ENCODE measurements at regions not wholly inside any gene's neighbourhood (a gene's known extent, or its start where the extent isn't known, plus 50 kb on each side); places are given as distances from the start of the nearest gene placed in this dataset.

DNA sequence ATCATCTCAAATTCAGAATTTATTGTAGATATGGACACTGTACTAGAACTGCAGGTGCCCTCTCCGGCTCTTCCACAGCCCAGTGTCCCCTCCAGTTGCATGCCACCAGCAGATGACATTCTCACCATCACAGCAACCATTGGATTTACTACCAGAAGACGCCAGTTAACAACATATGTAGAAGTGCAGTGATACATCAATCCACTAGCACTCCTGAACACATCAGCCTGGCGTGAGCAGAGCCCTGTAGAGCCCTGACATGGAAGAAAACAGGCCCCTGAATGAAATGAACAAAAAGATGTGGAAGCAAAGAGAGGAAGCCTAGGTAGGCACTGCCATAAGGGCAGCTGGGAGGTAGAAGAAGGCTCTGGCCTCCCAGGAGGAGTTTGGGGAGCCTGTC lies 73.1 kb upstream of the GALNT2 start:
- no peak for ATAC-seq (replicated peaks)
- Mint-ChIP-seq H3K4me3 (no peak overlapping the region), H3K36me3 (ENCODE audit: low read depth) (no peaks in the 10 kb centered on the region), H3K27me3 (no peaks in the 10 kb centered on the region), H3K27ac (no peak overlapping the region), H3K9me3 (no peaks in the 10 kb centered on the region), H3K4me1 (no peaks in the 10 kb centered on the region)

DNA sequence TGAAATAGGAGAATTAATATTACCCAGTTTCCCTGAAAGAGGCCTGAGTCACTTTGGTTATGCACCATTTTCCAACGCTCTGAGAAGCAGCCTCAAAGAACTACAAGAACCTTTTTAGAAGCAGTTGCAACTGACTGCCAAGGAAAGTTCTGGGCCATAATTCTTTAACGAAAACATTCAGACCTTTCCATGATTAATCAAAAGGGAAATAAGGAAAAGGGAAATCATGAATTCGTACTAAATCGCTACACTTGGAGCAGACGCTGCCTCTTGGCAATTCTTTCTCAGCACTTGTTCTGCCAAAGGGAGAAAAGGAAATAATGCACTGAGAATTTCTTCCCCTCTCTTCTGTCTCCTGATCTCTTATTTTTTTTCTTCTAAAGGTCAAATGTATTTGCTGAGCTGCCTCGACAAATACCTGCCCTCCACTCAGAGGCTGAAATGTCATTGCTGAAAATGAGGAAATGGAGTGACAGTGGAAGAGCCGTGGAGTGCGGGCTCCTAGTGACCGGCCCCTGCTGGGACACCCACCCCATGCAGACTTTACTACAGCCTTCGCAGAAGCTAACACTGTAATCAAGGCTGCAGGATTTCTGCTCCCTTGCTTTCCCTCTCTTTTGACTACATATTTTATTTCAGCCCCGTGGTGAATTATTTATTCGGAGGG lies 67.9 kb upstream of the GALNT2 start:
- H3K36me3 Mint-ChIP-seq (ENCODE audit: low read depth) = no peaks in the 10 kb centered on the region
- H3K4me1 Mint-ChIP-seq = no peaks in the 10 kb centered on the region
- no peak for ATAC-seq (replicated peaks)
- H3K27ac Mint-ChIP-seq = no peak overlapping the region
- H3K27me3 Mint-ChIP-seq = peaks cover 3% of the 10 kb centered on the region
- no peak overlapping the region for H3K4me3 Mint-ChIP-seq
- no peaks in the 10 kb centered on the region for H3K9me3 Mint-ChIP-seq

DNA sequence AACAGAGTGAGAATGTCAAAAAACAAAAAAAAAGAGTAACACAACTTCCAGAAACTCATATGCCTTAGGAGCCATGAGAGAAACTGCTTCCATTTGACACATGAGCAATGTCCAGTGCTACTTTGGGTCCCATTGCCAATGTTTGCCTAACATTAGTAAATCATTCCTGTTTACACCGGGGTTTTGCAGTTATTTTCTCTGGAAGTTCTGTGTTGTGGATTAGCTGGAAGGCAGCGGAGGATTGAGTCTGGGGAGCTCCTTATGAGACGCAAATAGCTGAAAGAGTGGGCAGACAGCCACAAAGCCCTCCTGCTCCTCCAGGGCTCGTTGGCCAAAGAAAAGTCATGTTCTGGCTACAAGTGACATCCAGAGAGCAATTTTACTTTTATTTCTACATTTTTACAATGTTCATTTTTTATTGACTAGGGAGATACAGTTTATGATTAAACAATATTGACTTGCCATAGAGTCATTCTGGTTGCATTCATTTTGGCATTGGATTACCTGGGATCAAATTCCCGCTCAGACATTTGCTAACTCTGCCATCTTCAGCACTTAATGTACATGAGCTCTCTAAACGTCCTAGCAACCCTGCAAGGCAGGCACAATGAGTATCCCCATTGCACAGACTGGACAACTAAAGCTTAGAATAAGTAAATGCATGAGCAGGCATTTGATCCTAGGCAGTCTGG lies 66.4 kb upstream of the GALNT2 start:
- Mint-ChIP-seq H3K4me1 (no peaks in the 10 kb centered on the region), H3K27me3 (peaks cover 6% of the 10 kb centered on the region), H3K27ac (no peak overlapping the region), H3K4me3 (no peak overlapping the region), H3K9me3 (no peaks in the 10 kb centered on the region), H3K36me3 (ENCODE audit: low read depth) (no peaks in the 10 kb centered on the region)
- no peak for ATAC-seq (replicated peaks)

DNA sequence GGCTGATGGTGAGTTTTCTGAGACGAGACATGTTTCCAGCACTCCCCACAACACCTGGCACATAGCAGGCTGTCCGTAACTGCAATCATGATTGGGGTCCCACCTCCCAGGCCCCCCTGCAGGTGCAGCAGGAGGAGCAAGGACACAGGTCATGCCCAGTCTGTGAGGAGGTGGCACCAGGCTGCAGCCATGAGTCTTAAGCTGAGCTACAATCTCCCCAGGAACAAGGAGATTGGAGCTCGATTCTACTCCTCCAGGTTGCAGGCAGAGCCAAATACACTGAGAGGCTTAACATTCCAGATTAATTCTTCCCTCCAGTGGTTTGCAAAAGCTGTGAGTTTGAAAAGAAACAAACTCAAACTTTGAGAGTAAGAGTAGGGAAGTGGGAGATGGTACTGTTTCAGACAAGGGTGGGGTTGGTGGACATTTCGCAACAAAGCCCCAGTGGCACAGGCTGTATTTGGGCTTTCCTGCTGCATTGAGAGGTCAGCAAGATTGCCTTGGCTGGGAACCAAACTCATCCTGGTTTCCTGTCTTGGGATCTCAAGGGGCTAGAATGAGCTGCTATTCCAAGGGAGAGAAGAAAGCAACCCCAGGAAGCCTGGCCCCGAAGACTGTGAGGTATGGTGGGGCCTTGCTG lies 64.8 kb upstream of the GALNT2 start:
- no peak for ATAC-seq (replicated peaks)

DNA sequence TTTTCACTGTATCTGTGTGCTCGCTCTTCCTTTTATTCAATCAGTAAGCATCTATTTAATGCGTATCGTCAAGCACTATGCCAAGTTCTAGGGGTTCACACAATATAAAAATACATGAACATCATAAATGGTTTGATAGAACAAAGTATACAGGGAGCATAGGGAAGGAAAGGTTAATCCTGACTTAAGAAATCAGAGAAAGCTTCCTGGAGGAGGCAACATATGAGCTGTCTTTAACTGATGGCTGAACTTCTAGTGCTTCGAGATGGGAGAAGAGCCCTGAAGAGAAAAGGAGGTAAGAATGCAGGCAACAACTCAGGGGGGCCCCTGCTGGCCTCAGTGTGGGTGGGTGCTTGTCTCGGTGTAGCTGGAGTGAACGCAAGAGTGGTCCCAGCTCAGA lies 63.6 kb upstream of the GALNT2 start:
- ATAC-seq (replicated peaks) = no peak
- no peak overlapping the region for H3K4me3 Mint-ChIP-seq
- no peak overlapping the region for H3K27ac Mint-ChIP-seq
- H3K36me3 Mint-ChIP-seq (ENCODE audit: low read depth) = no peaks in the 10 kb centered on the region
- peaks cover 15% of the 10 kb centered on the region for H3K27me3 Mint-ChIP-seq
- H3K4me1 Mint-ChIP-seq = no peaks in the 10 kb centered on the region
- no peaks in the 10 kb centered on the region for H3K9me3 Mint-ChIP-seq

More for the DNA sequence above, 64.8 kb upstream of the GALNT2 start:
- Mint-ChIP-seq H3K27me3 (peaks cover 15% of the 10 kb centered on the region), H3K27ac (no peak overlapping the region), H3K4me1 (no peaks in the 10 kb centered on the region), H3K9me3 (no peaks in the 10 kb centered on the region), H3K36me3 (ENCODE audit: low read depth) (no peaks in the 10 kb centered on the region), H3K4me3 (no peak overlapping the region)

DNA sequence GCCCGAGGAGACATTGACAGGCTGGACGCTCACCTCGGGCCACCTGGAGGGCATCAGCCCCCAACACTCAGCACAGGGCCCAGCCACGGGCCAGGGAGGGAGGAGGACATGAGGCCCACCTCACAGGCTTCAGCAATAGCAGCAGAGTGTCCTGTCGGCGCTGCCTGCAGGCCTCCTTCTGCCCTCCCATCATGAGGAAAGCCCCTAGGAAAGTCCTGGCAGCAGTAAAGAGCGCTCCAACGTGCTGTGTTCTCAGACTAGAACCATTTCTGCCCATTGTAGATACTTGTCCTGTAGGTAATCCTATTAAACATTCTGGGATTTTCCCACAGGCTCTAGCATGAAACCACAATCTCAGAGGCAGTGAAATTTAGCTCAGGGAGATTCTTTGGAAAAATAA lies 62.0 kb upstream of the GALNT2 start:
- Mint-ChIP-seq H3K4me3 (no peak overlapping the region), H3K36me3 (ENCODE audit: low read depth) (no peaks in the 10 kb centered on the region), H3K27ac (no peak overlapping the region), H3K4me1 (no peaks in the 10 kb centered on the region), H3K9me3 (no peaks in the 10 kb centered on the region), H3K27me3 (peaks cover 15% of the 10 kb centered on the region)
- no peak for ATAC-seq (replicated peaks)

DNA sequence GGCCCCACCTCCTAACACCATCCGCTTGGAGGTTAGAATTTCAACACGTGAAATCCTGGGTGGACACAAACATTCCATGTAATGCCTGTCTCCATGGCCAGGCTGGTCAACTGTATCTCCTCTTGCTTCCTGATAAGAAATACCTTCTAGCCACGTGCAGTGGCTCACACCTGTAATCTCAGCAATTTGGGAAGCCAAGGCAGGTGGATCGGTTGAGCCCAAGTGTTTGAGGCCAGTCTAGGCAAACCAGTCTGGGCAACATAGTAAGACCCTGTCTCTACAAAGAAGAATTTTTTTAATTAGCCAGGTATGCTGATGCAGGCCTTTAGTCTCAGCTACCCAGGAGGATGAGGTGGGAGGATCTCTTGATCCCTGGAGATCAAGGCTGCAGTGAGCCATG lies 58.3 kb upstream of the GALNT2 start:
- Mint-ChIP-seq H3K27ac (no peak overlapping the region), H3K9me3 (no peaks in the 10 kb centered on the region), H3K36me3 (ENCODE audit: low read depth) (no peaks in the 10 kb centered on the region), H3K4me3 (no peak overlapping the region), H3K4me1 (no peaks in the 10 kb centered on the region), H3K27me3 (peaks cover 15% of the 10 kb centered on the region)
- no peak for ATAC-seq (replicated peaks)

DNA sequence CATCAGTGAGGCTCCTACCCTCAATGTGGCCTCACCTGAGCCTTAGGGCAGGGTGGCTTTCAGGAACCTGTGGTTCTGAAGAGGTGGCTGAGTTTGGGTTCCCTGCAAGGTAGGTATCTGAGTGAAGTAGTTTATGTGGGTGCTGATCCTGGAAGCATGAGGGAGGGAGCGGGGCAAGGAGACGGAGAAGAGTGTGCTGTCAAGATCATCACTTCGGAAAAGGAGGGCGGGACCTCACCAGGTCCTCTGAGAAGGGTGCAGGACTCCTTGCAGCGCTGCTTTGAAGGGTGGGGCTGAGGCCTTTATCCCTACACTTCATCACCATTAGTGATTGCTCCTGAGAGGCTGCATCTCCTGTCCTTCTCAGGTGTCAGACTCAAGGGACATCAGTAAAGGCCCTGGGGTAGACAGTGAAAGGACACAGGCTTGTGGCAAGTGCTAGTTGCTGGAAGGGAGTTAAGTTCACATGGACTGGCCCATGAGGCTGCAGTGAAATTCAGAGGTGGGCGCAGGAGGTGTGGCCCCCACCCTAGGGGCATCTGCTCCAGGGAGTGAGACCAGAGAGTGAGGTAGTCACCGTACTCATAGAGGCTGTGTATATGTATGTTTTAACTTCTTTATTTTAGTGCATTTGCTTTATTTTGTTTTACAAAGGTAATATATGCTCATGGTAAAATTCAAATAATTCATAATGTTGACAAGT lies 57.3 kb upstream of the GALNT2 start:
- Mint-ChIP-seq H3K9me3 (no peaks in the 10 kb centered on the region), H3K27ac (no peak overlapping the region), H3K4me3 (no peak overlapping the region), H3K4me1 (no peaks in the 10 kb centered on the region), H3K36me3 (ENCODE audit: low read depth) (no peaks in the 10 kb centered on the region), H3K27me3 (peaks cover 9% of the 10 kb centered on the region)
- ATAC-seq (replicated peaks) = no peak

DNA sequence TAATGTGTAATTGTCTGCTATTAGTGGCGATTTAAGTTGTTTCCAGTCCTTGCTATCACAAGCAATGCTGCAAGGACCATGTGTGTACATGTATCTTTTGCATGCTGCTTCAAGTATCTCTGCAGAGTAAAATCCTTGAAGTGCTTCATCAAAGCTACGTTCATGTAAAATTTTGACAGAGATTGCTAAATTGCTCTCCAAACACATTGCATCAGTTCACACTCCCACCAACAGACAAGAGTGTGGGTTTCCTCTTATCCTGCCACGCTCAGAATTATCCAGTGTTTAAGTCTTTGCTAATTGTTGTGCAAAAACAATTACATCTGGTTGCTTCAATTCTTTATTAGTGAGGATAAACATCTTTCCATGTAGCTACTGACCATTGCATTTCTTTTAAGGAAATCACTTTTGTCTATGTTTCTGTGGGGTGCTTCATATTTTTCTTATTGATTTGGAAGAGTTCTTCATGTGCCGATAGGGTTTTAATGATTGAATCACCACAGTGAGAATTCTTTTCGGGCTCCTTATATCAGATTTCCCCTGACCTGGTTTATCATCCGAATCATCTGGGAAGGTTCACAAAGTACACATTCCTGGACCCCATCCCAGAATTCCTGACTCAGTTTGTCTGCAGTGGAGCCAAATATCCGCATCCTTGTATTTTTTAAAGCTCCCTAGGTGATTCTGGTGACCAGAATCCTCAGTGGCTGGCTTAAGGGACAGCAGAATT lies 56.3 kb upstream of the GALNT2 start:
- Mint-ChIP-seq H3K27ac (no peak overlapping the region), H3K9me3 (no peaks in the 10 kb centered on the region), H3K4me1 (no peaks in the 10 kb centered on the region), H3K36me3 (ENCODE audit: low read depth) (no peaks in the 10 kb centered on the region), H3K27me3 (peaks cover 9% of the 10 kb centered on the region), H3K4me3 (no peak overlapping the region)
- ATAC-seq (replicated peaks) = no peak

DNA sequence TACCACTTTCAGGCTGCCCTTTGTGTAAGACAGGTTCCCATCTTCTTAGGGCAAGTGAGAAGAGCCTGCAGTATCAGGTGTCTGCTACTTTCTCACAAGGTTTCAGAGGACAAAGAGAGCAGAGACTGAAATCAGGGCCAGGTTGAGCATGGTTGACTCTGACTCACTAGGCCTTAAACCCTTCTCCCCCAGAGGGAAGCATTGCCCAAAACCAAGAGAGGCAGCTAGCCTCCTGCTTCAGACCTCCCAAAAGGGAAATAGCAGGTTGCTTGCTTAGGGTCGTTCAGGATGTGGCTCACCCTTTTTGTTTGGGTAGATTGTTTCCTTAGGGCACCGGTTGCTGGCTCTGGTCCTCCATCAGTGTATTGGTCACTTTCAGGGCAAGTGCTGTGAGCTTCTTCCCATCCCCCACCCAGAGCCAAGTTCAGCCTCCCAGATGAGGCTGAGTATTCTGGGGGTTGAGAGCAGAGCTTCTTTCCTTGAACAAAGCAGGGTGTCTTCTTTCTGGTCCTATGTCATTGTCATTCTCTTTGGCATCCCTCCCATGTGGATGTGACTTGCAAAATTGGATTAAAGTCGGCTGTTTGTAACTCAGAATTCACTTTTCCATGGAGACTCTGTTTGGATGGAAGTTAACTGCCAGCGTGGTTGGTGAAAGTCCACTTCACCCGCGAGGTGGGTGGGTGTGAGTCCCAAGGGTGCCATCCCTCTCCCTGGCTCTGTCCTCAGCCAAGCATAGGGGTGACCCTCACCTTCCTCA lies 55.5 kb upstream of the GALNT2 start:
- no peaks in the 10 kb centered on the region for H3K4me1 Mint-ChIP-seq
- no peaks in the 10 kb centered on the region for H3K36me3 Mint-ChIP-seq (ENCODE audit: low read depth)
- no peak overlapping the region for H3K4me3 Mint-ChIP-seq
- no peak overlapping the region for H3K27ac Mint-ChIP-seq
- ATAC-seq (replicated peaks) = no peak
- H3K9me3 Mint-ChIP-seq = no peaks in the 10 kb centered on the region
- peaks cover 7% of the 10 kb centered on the region for H3K27me3 Mint-ChIP-seq

DNA sequence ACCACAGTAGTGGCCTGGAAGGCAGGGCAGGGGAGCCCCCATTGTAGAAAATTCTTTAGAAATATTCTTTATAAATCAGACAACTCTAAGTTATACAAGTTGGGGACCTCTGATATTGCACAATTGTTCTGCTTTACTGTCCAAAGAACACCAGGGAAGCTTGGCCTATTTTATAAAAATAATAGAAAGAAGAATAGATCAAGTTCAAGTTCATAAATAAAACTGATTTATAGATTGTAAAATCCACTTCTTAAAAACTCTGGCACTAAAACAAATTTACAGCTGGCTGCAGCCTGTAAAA lies 55.0 kb upstream of the GALNT2 start:
- Mint-ChIP-seq H3K27ac (no peak overlapping the region), H3K27me3 (peaks cover 2% of the 10 kb centered on the region), H3K4me3 (no peak overlapping the region), H3K4me1 (no peaks in the 10 kb centered on the region), H3K9me3 (no peaks in the 10 kb centered on the region), H3K36me3 (ENCODE audit: low read depth) (no peaks in the 10 kb centered on the region)
- ATAC-seq (replicated peaks) = no peak

DNA sequence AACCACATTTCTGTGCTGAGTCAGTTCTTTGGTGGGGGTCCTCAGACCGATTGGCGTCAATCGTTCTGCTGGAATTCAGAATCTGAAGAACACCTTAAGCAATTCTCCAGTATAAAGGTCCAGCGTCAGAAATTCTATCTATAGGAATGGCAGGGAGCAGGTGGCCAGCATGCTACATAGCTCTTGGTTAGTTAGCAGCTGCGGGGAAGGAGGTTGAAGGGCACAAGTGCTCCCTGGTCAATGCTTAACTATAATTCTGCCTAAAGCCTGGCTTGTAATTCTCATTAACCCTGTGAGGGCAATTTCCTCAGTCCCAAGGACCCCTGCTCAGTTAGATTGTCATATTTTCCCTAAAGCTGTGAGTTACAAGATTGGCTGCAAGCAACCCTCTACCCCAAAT lies 54.3 kb upstream of the GALNT2 start:
- no peak for ATAC-seq (replicated peaks)
- Mint-ChIP-seq H3K27ac (no peak overlapping the region), H3K4me1 (no peaks in the 10 kb centered on the region), H3K9me3 (no peaks in the 10 kb centered on the region), H3K36me3 (ENCODE audit: low read depth) (no peaks in the 10 kb centered on the region), H3K4me3 (no peak overlapping the region), H3K27me3 (no peaks in the 10 kb centered on the region)

DNA sequence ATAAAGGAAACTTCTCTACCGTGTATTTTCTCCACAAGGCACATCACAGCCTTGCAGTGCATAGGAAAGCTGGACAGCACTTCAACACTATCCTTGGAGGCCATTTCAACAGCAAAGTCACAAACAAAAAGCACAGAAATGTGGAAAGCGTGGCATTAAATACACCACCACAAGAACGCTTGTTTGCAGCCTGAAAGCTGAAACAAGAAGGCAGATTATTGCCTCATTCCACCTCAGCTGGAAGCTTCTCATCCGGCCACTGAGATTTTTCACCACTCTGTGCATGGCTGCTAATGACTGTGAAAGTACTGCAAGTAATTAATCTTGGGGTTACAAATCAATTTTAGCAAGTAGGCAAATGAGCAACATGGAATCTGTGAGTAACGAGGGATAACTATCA lies 50.9 kb upstream of the GALNT2 start:
- H3K9me3 Mint-ChIP-seq = no peaks in the 10 kb centered on the region
- H3K4me1 Mint-ChIP-seq = no peaks in the 10 kb centered on the region
- no peak overlapping the region for H3K27ac Mint-ChIP-seq
- ATAC-seq (replicated peaks) = no peak
- H3K36me3 Mint-ChIP-seq (ENCODE audit: low read depth) = no peaks in the 10 kb centered on the region
- peaks cover 7% of the 10 kb centered on the region for H3K27me3 Mint-ChIP-seq
- no peak overlapping the region for H3K4me3 Mint-ChIP-seq
